Activated CD8-positive, alpha-beta memory T cell treated with anti-CD3 and anti-CD28 coated beads, Interleukin-2, amount 50 U/mL, for 1 hour (primary cell): ENCODE measurements at regions not wholly inside any gene's neighbourhood (a gene's known extent, or its start where the extent isn't known, plus 50 kb on each side); places are given as distances from the start of the nearest gene placed in this dataset.

Experiments used
- DNase-seq: peaks from one replicate; pipeline ENCODE4 v3.0.0-alpha.2; 2020; ENCODE audit errors: extremely low read depth

DNA sequence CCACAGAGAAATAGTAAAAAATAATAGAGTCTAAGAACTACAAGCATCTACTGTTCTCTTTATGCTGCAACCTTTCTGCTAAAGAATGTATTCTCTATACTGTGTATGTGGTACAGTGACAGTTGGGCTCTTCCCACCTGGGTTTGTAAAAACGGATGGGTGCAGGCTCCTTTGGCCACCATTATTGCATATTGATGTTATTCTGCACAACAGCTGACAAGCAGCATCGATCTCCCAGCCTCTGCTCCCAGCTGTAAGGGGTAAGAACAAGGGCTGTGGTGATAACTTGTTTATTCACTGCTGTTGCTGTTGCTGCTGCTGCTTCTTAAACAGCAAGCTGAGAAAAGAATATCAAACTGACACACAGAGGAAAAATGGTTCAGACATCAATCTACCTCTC, 56.1 kb downstream of the KCNRG start:
- DNase-seq, result no peak

GRCh38 chr13:50072676-50073075, 57.4 kb downstream of the KCNRG start:
- DNase-seq, result no peak

DNA sequence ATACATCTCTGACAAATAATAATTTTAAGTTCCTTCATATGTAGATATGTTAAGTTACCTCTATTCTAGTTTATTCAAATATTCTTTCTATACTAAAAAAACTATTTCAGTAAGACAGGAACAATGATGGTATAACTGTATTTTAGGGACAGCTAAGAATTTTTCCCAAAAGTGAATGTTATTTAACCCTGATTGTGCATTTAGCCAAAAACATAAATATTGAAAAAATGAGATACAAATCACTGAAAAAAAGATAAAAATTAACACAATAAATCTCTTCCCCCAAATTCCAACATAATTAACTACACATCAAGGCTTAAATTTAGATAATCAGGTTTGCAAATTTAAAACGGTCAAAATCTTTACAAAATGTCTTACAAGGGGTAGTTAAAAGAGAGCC, 58.1 kb downstream of the KCNRG start:
- no peak for DNase-seq

DNA sequence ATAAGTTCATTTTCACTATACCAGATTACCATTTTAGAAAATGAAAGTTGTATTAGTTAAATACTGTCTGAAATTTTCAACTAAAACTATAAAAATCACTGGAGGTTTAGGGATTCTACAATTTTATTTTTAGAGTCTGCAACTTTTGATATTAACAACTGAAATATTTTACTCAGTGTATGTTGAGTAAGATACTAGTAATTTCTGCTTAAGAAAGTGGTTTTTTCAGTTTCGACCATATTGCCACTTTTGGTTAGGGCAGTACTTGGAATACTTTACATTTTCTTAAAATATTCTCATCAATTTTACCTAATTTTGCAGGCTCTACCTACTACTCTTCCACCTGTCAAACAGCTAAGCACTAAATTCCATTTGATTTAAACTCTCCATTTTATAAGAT, 59.6 kb downstream of the KCNRG start:
- no peak for DNase-seq

- no peak for DNase-seq
These were observed 60.4 kb downstream of the KCNRG start for GRCh38 chr13:50075619-50076097.

DNA sequence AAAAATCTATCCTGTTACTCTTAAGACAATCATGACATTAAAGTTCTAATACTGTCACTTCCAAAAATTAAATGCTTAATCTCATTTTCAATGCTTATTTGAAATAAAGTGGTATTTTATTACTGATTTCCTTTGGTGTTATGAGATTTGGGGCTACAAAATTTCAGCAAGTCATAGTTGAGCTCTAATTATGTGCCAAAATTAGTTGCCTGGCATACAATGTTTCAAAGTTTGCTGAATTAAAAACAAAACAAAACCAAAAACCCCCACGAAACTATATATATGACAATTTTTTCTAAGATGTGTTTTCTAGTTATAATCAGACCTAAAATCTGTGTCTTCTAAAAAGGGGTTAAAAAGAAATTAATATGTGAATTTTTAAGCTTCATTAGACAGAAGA, 62.2 kb downstream of the KCNRG start:
- DNase-seq, result no peak

GRCh38 chr13:50078231-50078894, 63.1 kb downstream of the KCNRG start:
- no peak for DNase-seq

DNA sequence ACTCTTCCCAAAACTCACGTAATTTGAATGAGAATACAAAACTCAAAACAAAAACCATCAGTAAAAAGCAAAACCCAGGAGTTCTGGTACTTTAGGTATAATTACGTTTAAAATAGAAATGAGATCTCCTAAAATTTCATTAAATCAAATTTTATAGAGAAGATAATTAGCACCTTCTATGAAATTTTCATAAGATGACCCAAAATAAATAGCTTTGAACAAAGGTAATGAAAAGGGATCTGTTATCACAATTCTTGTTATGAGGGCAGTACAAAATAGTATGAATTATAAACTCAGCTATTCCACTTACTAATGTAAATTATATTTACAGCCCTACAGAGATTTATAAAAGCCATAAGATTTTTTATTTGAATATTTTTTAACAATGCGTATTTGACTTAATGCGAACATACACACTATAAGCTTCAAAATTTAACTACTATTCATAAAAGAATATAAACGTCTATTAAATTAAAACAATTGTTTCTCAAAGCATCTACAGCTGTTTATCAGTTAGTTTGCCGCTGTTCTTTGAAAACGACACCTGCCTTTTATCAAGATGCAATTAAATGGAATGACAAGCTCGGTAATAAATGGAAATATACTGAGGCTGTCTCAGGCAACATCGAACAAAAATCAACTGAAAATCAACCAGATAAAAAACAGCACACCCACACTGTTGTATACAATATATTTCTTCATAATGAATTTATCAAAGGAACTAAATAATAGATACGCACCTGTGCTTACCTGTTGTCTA, 63.8 kb downstream of the KCNRG start:
- DNase-seq, result no peak

GRCh38 chr13:50079655-50080202, 64.5 kb downstream of the KCNRG start:
- no peak for DNase-seq

DNA sequence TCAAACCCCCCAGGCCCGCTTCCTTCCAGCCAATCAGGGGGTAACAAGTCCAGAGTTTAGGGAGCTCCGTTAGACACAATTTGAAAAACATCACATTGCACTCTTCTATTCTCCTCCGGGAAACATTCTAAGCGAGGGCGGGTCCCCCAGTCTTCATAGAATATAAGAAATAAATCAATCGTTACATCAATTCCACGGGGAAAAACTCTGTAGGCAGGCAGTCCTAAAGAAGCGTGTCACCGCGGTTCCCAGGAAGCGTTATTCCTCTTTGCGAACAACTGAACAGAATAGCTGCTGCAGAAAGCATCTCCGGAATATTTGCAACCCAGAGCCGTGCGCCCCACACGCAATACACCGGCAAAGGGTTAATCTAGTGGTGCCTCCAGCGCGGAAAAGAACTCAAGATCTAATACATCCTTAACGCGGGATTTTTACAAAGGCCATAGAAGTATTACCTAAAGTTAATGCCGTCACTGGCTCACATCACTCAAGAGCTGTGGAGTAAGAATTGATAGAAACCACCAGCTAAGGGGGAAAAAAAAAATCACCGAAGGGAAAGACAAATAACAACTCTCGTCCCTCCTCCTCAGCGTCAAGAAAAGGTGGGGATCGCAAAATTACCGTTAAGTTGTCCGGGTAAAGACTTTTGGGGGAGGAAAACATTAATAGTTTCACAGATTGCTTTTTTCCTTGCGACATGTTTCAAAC, 65.1 kb downstream of the KCNRG start:
- peak; percentile 5 for DNase-seq

DNA sequence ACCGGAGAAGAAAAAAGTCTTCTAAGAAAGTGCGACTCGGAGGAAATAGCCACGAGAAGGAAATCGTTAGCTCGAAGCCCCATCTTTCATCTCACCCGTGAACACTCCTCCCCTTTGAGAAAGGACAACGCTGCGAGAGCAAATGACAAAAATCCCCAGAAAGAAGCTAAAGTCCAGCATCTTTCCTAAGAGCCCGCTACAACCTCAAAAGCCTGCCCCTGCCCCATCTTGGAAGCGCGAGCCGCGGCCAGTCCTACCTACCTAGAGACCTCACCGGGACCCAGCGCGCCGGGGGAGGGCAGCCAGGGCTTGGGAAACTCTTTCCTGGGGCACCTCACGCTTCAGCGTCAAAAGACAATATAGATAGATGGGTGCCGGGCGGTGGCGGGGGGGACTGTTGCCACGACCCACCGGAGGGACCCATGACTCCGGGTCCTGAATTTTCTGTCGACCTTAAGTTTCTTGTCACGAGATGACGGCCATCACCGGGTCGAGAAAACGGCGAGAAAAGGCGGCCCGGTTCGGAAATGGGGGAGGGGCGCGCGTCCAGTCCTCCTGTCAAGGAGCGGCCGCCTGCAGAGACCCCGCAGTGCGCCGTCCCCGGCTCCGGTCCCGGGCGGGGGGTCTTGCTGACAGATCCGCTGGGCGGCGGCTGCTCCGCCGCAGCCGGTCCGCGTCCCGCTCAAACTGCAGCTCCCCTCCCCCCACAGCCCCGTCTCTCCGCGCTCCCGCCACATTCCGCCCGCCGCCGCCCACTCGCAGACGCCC, 65.9 kb downstream of the KCNRG start:
- no peak for DNase-seq

DNA sequence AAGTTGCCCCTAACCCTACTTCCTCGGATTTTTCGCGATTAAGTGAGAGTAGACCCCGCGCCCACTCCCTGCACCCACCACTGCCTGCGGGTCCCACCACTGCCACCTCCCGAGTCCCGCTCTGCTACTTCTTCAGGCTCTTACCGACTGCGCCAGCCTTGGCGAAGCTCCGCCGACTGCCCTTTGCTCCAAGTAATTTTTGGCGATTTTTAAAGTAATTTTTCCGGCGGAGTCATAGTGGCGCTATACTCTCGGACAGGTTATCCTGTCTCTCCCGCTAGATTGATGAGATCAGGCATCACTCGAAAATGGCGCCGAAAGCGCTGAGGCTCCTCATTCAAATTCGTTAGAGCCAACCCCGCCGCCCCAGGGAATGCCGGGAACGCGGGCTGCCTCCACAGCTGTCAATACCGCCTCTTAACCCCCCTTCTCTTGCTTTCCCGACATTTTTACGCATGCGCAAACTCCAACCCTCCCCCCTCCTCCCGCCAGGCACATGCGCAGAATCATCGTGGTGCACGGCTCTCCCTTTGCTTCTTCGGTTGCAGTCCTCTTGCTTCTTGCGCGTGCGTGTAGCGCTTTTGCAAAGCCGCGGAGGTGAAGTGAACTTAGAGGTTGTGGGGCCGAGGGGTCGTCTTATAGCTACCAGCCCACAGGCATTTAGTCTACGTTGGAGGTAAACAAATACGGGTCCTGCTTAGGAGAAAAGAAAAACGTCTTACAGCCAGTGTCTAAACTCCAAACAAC, 66.6 kb downstream of the KCNRG start:
- DNase-seq, result peak; percentile 98

DNA sequence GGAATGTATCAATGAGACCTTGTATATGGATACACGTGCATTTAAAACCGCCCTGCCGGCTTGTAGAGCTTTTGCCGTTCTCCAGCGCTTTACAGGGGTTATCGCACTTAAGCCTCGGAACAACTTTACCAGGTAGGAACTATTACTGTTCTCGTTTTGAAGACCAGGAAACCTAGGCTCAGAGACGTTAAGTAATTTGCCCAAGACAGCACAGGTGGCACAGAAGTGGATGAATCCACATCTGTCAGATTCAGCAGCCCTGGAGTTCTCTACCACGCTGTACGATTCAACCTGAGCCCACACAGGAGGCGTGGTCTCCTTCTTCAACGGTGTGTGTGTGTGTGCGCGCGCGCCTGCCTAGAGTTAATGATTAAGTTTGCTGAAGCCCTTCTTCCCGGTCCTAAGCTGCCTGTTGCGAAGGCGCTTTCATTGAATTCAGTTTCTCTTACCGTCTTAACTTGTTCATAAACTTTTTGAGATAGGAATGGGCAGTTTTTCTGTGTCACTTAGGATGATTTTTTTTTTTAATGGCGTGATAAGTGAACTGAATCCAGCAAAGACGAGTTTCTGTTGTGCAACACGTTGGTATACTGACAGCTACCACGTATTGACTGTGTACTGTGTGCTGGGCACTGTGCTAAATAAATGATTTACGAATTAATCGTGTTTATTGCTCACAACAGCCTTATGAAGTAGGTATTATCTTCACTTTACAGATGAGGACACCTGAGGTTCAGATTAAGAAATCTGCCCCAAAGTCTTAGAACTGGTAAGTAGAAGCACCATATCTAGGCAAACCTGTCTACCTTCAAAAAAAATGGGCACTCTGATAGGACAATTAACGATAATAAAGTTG, 67.4 kb downstream of the KCNRG start:
- peak; percentile 39 for DNase-seq

DNA sequence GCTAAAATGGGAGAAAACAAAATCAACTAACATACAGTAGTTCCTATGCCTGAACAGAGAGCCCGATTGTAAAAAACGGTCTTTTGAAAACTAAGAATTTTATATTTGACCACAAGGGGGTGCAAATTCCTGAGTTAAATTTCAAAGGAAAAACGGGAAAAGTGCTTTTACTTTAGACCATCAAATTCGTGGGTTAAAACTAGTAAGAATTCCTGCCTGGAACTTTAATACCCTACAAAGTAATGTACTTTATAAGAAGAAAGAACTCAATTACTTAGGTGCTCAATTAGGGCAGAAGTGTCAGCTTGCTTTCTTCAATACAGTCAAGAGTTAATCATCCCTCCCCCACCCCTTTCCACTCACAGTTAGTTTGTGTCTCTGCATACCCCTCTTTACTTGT, 69.8 kb downstream of the KCNRG start:
- no peak for DNase-seq

DNA sequence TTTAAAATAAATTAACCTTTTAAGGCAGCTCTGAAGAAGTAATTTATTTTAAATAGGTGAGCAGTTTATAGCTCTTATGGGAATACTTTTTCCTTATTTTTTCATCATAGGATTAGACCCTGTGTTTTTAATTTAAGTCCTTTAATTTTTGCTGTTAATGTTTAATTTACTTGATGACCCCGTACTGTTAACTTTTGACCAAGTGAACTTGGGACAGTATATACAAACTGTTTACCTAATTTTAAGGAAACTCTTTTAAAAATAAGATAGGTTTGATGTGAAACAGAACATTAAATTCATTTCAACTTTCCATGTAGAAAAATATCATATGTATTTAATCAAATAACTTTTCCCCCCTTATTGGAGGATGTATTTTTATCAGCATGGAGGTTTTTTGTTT, 74.4 kb downstream of the KCNRG start:
- no peak for DNase-seq

GRCh38 chr13:50090211-50090610, 75.0 kb downstream of the KCNRG start:
- DNase-seq, result no peak

GRCh38 chr13:50094615-50095293, 79.5 kb downstream of the KCNRG start:
- no peak for DNase-seq

DNA sequence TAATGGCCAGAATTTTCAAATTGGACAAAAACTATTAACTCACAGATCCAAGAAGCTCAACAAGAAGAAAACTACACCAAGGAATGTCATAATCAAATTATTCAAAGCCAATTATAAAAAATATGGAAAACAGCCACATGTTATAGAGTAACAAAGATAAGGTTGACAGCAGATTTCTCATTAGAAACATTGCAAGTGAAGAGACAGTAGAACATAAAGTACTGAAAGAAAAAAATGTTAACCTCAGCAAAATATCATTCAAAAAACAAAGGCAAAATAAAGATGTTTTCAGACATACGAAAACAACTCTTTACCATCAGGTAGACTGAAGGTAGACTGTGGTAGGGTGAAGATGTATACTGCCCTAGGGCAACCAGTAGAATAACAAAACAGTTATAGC, 83.4 kb downstream of the KCNRG start:
- no peak for DNase-seq

DNA sequence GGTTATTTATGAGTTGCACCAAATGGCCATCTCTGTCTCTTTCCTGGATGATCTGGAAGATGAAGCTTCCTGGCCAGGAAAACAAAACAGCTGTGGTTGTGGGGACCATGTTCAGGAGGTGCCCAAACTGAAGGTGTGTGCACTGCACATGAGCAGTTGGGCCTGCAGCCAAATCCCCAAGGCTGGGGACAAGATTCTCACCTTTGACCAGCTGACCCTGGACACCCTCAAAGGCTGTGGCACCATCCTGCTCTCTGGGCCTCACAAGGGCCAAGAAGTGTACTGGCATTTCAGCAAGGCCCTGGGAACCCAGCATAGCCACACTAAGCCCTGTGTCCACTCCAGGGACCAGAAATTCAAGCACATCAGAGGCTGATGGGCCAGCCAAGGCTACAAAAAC, 84.2 kb downstream of the KCNRG start:
- DNase-seq, result no peak

GRCh38 chr13:50101590-50101989, 86.3 kb downstream of the KCNRG start:
- no peak for DNase-seq
